ENCODE measurements at regions not wholly inside any gene's neighbourhood (a gene's known extent, or its start where the extent isn't known, plus 50 kb on each side); places are given as distances from the start of the nearest gene placed in this dataset.
"Not testable (repeated sequence)": the region's sequence is repeated elsewhere in the genome, so short reads cannot be mapped to it uniquely, and the experiment has no call there.

- H3K27me3 Mint-ChIP-seq (ENCODE audit: insufficient read depth); H3K4me1 ChIP-seq (ENCODE audit: control insufficient read depth, insufficient read depth, low read length); H3K36me3 Mint-ChIP-seq (ENCODE audit: low read depth); H3K4me3 Mint-ChIP-seq; DNase-seq; H3K9me3 Mint-ChIP-seq; H3K4me1 Mint-ChIP-seq; H3K27ac Mint-ChIP-seq; H3K9ac ChIP-seq (ENCODE audit: extremely low read depth, low read length, poor library complexity, severe bottlenecking); H3K27ac ChIP-seq (ENCODE audit: low read depth, low read length); H3K9me3 ChIP-seq (ENCODE audit: control insufficient read depth, low read length); H3K36me3 ChIP-seq (ENCODE audit: control insufficient read depth, insufficient read depth, low read length); H3K27me3 ChIP-seq (ENCODE audit: control insufficient read depth, insufficient read depth, low read length, poor library complexity, severe bottlenecking); H3K4me3 ChIP-seq (ENCODE audit: low read length): not testable (repeated sequence)
- WGBS, 2 experiments (ENCODE audit: insufficient coverage in 1 of 2, insufficient read length in 1 of 2), result no CpG with 5 or more reads among the region's 4 CpGs
These were observed 417.9 kb upstream of the ZNG1F start for GRCh38 chr9:41606961-41607547.

- not testable (repeated sequence) for H3K9me3 Mint-ChIP-seq; H3K36me3 ChIP-seq (ENCODE audit: control insufficient read depth, insufficient read depth, low read length); H3K36me3 Mint-ChIP-seq (ENCODE audit: low read depth); H3K9me3 ChIP-seq (ENCODE audit: control insufficient read depth, low read length); H3K4me3 Mint-ChIP-seq; H3K27me3 ChIP-seq (ENCODE audit: control insufficient read depth, insufficient read depth, low read length, poor library complexity, severe bottlenecking); H3K4me1 Mint-ChIP-seq; H3K4me3 ChIP-seq (ENCODE audit: low read length); H3K27me3 Mint-ChIP-seq (ENCODE audit: insufficient read depth); DNase-seq; H3K27ac Mint-ChIP-seq; H3K27ac ChIP-seq (ENCODE audit: low read depth, low read length); H3K9ac ChIP-seq (ENCODE audit: extremely low read depth, low read length, poor library complexity, severe bottlenecking); H3K4me1 ChIP-seq (ENCODE audit: control insufficient read depth, insufficient read depth, low read length)
- 75% methylated on average over 1 of the region's 1 CpG; no CpG with 5 or more reads in 1 of the 2 experiments for WGBS, 2 experiments (ENCODE audit: insufficient coverage in 1 of 2, insufficient read length in 1 of 2)
These were observed 376.5 kb upstream of the ZNG1F start for GRCh38 chr9:41565572-41565971.

Measured in endodermal cell (in vitro differentiated cells).